Astrocyte (in vitro differentiated cells and primary cell): ENCODE measurements at regions not wholly inside any gene's neighbourhood (a gene's known extent, or its start where the extent isn't known, plus 50 kb on each side); places are given as distances from the start of the nearest gene placed in this dataset.

Experiments used
- CTCF ChIP-seq: IDR thresholded peaks from 2 replicates; pipeline ENCODE4 v1.5.1; 2011; ENCODE audit warnings: low read depth, mild to moderate bottlenecking, inconsistent platforms, low read length, moderate library complexity; ENCODE audit not compliant: insufficient read depth
- EZH2 ChIP-seq: IDR thresholded peaks from 2 replicates; pipeline ENCODE4 v1.6.1; 2012; ENCODE audit warnings: mild to moderate bottlenecking, low read length, inconsistent platforms; ENCODE audit not compliant: insufficient read depth

DNA sequence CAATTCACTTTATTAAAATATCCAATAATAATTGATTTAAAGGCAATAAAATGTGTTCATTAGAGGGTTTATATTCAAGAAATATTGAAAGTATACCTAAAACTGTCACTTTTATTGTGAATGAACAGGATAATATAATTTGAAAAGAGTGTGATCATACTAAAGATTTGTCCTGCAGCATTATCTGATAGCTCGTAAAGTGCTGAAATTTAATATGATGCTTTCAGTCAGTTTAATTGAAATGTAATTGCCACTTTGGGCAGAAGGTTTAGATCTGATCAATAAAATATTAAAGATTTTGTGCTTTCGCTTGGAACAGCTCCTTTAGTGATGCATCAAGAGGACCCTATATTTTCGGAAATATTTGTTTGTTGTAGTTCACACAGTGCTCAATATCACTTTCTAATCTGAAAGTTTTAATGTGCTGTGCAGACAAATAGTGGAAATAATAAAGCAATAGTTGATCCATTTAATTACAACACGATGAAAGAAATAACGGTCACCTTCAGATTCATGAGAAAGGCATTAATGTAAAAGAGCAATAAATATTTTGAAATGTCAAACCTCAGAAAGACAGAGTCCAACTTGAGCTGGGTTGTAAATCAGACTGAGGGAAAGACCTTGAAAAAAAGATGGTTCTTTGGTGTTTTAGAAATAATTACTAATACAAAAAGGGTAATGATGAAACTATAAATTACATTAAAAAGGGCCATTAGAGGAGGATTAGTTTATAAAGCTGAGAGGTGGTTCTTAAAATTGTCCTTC lies 129.7 kb upstream of the MEIS2 start:
- TF ChIP-seq CTCF (no peak), EZH2 (no peak)
